ENCODE measurements at regions not wholly inside any gene's neighbourhood (a gene's known extent, or its start where the extent isn't known, plus 50 kb on each side); places are given as distances from the start of the nearest gene placed in this dataset.

DNA sequence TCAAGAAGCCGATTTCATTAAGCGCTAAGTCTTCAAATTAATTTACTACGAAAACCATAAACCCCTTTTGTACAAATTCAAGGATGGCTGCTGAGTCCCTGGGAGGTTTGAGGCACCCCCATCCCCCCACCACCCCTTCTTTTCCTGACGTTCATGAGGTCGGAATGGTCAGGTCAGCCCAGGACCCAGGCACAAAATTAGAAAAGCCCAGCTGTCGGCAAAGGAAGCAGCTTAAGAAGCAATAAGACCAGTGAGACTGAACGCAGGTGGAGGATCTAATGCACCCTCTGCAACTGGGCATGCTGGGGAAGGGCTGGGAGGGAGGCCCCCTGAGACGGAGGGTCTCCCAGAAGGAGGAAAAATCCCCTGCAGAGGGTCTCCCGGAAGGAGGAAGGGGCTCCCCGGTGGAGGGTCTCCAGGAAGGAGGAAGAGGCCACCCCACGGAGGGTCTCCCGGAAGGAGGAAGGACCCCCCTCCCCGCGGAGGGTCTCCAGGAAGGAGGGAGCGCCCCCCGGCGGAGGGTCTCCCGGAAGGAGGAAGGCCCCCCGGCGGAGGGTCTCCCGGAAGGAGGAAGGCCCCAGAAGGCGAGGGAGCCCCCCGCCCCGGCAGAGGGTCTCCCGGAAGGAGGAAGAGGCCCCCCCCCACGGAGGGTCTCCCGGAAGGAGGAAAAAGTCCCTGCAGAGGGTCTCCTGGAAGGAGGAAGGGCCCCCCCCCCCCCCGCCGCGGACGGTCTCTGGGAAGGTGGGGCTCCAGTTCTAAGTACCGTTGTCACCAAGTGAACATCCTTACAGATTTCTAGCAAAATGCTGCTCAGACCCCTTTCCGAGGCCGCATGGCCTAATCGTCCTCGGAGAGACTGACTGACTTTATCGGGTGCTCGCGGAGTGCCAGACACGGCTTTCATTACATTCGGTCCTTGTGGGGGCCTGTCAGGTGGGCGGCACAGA lies 74.4 kb upstream of the FCN1 start:
- TF ChIP-seq POLR2A (IDR thresholded peaks at IDR 0.05): no peak
- TF ChIP-seq, protein P1, sequence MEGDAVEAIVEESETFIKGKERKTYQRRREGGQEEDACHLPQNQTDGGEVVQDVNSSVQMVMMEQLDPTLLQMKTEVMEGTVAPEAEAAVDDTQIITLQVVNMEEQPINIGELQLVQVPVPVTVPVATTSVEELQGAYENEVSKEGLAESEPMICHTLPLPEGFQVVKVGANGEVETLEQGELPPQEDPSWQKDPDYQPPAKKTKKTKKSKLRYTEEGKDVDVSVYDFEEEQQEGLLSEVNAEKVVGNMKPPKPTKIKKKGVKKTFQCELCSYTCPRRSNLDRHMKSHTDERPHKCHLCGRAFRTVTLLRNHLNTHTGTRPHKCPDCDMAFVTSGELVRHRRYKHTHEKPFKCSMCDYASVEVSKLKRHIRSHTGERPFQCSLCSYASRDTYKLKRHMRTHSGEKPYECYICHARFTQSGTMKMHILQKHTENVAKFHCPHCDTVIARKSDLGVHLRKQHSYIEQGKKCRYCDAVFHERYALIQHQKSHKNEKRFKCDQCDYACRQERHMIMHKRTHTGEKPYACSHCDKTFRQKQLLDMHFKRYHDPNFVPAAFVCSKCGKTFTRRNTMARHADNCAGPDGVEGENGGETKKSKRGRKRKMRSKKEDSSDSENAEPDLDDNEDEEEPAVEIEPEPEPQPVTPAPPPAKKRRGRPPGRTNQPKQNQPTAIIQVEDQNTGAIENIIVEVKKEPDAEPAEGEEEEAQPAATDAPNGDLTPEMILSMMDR (IDR thresholded peaks at IDR 0.05): no peak

Data from testis (tissue), 2 donors.